ENCODE measurements at regions not wholly inside any gene's neighbourhood (a gene's known extent, or its start where the extent isn't known, plus 50 kb on each side); places are given as distances from the start of the nearest gene placed in this dataset.

DNA sequence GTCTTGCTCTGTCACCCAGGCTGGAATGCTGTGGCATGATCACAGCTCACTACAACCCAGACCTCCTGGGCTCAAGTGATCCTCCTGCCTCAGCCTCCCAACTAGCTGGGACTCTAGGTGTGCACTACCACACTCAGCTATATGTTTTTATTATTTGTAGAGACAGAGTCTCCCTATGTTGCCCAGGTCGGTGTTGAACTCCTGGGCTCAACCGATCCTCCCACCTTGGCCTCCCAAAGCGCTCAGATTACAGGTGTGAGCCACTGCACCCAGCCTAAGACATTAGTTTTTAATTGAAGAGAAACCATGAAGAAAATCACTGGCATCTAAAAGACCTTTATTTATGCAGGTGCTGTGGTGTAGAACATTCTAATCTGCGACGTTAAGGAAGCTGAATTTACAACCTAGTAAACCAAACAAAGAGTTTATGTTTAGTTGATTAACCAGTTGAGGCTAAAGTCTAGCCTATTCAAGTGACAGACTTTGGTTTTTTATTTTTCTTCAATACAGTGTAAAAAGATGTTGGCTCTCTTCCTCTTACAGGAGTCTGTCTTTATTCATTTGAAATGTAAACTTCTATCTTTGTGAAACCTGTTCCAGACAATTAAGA lies 52.5 kb upstream of the NBL1 start:
- Mint-ChIP-seq H3K36me3 (no peaks in the 10 kb centered on the region), H3K9me3 (ENCODE audit: low read depth) (no peaks in the 10 kb centered on the region), H3K27ac (no peak overlapping the region), H3K4me3 (no peak overlapping the region), H3K27me3 (peaks cover 16% of the 10 kb centered on the region), H3K4me1 (peaks cover 8% of the 10 kb centered on the region)
- CTCF ChIA-PET, result interaction anchor here (0.7 to 3.1 kb wide), 4 partner anchors 9 to 102 kb away, joined by 3 to 15 read pairs (median 6); no protein-coding TSS in a partner anchor
- DNase-seq, result no peak
- ATAC-seq, result no peak

GRCh38 chr1:19585507-19585906 lies 58.6 kb upstream of the NBL1 start:
- Mint-ChIP-seq H3K36me3 (no peaks in the 10 kb centered on the region), H3K27me3 (peaks cover 11% of the 10 kb centered on the region), H3K9me3 (ENCODE audit: low read depth) (no peaks in the 10 kb centered on the region), H3K4me1 (peaks cover 8% of the 10 kb centered on the region), H3K4me3 (no peak overlapping the region), H3K27ac (no peak overlapping the region)
- CTCF ChIA-PET, result interaction anchor here (0.7 to 2.1 kb wide), 7 partner anchors 9 to 194 kb away, joined by 3 to 5 read pairs (median 4); a partner anchor contains a TSS
- DNase-seq (no peak), ATAC-seq (no peak)

DNA sequence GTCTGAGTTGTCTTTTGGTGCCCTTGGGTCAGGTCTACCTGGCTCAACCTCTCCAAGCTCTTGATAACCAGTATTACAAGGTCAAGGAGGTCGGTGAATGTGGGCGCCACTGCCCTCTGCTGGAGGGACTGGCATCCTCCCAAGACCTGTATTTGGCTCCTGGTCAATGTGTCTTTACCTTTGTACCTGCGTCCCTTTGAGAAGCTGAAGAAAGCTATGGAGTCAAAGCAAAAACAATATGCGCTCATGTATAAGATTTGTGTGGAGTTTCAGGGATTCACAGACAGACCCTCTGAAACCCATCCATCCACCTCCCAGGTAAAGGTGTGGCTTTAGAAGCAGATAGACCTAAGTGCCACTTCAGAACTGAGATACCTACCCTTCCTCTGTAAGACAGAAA lies 61.8 kb upstream of the NBL1 start:
- CTCF ChIA-PET, result interaction anchor here (0.6 to 4.0 kb wide), 44 partner anchors 9 to 403 kb away, joined by 3 to 32 read pairs (median 4); partner anchors contain the start of gene CAPZB
- Mint-ChIP-seq H3K27ac (no peak overlapping the region), H3K4me1 (peaks cover 8% of the 10 kb centered on the region), H3K9me3 (ENCODE audit: low read depth) (no peaks in the 10 kb centered on the region), H3K27me3 (peaks cover 6% of the 10 kb centered on the region), H3K36me3 (no peaks in the 10 kb centered on the region), H3K4me3 (no peak overlapping the region)
- peak; percentile 95 for ATAC-seq
- peak; percentile 85 for DNase-seq

DNA sequence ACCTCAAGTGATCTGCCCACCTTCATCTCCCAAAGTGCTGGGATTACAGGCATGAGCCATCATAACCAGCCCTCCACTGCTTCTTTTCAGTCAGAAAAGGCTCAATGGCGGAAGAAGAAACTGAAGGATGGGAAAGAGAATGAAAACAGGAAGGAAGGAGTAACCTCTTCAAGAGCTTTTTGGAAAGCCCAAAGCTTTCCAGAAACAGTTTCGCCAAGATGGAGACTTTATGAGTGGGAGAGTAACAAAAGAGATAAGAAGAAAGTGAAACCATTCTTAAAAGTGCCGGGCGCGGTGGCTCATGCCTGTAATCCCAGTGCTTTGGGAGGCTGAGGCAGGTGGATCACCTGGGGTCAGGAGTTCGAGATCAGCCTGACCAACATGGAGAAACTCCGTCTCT lies 62.7 kb upstream of the NBL1 start:
- Mint-ChIP-seq H3K9me3 (ENCODE audit: low read depth) (no peaks in the 10 kb centered on the region), H3K36me3 (no peaks in the 10 kb centered on the region), H3K4me3 (no peak overlapping the region), H3K27ac (no peak overlapping the region), H3K4me1 (peaks cover 8% of the 10 kb centered on the region), H3K27me3 (peaks cover 8% of the 10 kb centered on the region)
- CTCF ChIA-PET, result interaction anchor here (0.7 to 4.0 kb wide), 28 partner anchors 8 to 335 kb away, joined by 3 to 32 read pairs (median 5); partner anchors contain the start of gene CAPZB
- no peak for ATAC-seq
- no peak for DNase-seq

DNA sequence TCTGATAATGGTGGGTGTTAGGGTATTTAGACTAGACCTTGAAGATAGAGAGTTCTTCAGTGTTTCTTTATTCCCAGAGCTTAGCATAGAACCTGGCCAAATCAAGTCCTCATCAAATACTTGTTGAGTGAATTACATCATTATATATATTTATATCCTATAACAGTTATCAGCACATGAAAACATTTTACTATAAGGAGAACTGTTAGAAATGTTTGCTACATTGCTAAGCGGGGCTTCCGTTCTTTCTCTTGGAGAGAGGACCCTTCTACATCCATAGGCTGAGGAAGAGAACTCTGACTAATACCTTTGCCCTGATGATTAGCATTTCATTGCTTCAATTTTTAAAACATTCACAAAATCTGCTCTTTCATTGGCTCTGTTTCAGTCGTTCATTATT lies 66.5 kb upstream of the NBL1 start:
- Mint-ChIP-seq H3K4me1 (peaks cover 8% of the 10 kb centered on the region), H3K27ac (no peak overlapping the region), H3K27me3 (peaks cover 7% of the 10 kb centered on the region), H3K9me3 (ENCODE audit: low read depth) (no peaks in the 10 kb centered on the region), H3K36me3 (no peaks in the 10 kb centered on the region), H3K4me3 (no peak overlapping the region)
- ATAC-seq (no peak), DNase-seq (no peak)
- CTCF ChIA-PET, result no interaction called here

DNA sequence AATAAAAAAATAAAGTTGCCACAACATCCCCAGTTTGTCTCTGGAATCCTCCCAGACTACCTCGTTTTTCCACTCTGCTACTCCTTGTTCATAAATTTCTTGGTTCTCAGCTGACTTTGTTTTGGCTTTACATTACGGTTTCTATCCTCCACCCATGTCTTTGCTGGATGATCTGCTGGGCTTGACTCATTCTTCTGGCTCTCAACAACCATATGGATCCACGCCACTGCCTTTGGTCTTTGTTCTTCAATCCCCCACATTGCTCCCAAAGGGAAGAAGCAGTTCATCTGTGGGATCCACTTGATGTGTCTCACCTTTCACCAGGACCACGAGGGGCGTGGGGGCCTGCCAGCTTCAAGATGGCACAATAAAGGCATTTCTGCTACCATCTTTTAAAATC lies 67.1 kb upstream of the NBL1 start:
- Mint-ChIP-seq H3K4me3 (no peak overlapping the region), H3K27ac (no peak overlapping the region), H3K36me3 (no peaks in the 10 kb centered on the region), H3K27me3 (peaks cover 7% of the 10 kb centered on the region), H3K9me3 (ENCODE audit: low read depth) (no peaks in the 10 kb centered on the region), H3K4me1 (peaks cover 4% of the 10 kb centered on the region)
- no peak for ATAC-seq
- CTCF ChIA-PET, result no interaction called here
- no peak for DNase-seq

DNA sequence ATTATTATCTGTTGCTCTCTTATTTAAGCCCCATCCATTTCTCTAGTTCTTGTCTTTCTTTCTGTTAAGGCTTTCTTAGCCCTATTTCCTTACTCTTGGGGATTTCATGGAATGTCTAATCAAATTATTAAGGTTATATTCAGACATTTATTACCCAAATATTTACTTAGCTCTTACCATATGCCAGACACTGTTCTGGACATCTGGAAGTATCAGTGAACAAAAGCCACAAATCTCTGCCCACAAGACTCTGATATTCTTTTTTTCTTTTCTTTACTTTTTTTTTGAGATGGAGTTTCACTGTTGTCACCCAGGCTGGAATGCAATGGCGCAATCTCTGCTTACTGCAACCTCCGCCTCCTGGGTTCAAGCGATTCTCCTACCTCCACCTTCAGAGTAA lies 74.3 kb upstream of the NBL1 start:
- Mint-ChIP-seq H3K27ac (no peak overlapping the region), H3K9me3 (ENCODE audit: low read depth) (no peaks in the 10 kb centered on the region), H3K4me1 (no peaks in the 10 kb centered on the region), H3K27me3 (peaks cover 7% of the 10 kb centered on the region), H3K4me3 (no peak overlapping the region), H3K36me3 (peaks cover 2% of the 10 kb centered on the region)
- CTCF ChIA-PET, result no interaction called here
- no peak for DNase-seq
- ATAC-seq, result no peak

DNA sequence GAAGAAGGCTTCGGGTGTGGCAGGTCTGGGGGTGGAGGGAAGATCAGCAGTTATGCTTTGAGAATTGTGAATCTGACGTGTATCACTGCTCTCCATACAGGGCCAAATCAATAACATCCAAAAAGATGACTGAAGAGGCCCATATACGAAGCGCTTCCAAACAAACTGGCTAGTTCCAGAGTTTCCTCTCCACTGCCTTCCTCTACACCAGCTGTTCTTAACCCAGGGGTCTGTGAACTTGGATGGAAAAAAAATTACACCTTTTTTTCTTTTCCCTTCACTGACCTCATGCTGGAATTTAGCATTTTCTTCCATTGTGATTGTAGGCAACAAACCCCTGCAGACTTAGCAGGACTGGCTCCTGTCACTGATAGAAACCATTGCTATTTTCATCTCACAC lies 77.1 kb upstream of the NBL1 start:
- peaks cover 2% of the 10 kb centered on the region for H3K36me3 Mint-ChIP-seq
- DNase-seq (no peak), ATAC-seq (no peak)
- peaks cover 2% of the 10 kb centered on the region for H3K27me3 Mint-ChIP-seq
- no peak overlapping the region for H3K4me3 Mint-ChIP-seq
- no peak overlapping the region for H3K27ac Mint-ChIP-seq
- H3K9me3 Mint-ChIP-seq (ENCODE audit: low read depth), result no peaks in the 10 kb centered on the region
- CTCF ChIA-PET, result no interaction called here
- H3K4me1 Mint-ChIP-seq, result no peaks in the 10 kb centered on the region

DNA sequence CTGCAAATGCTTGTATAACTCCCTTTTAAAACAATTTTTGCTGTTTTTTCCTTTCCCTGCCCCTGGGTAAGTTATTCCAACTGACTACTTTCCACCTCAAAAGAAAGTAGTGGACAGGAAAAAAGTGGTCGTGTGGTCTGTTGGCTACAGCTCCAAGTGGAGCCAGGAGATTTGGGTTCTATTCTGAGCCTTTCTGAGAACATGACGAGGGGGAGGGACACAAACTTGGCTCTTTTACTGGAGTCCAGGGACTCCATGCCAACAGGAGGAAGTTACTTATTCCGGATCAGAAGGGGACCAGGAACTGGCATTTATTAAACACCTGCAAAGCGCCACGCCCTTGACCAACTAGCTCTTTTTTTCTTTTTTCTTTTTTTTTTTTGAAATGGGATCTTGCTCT lies 79.0 kb upstream of the CAPZB start:
- no peaks in the 10 kb centered on the region for H3K9me3 Mint-ChIP-seq (ENCODE audit: low read depth)
- CTCF ChIA-PET, result no interaction called here
- H3K4me1 Mint-ChIP-seq, result no peaks in the 10 kb centered on the region
- no peak for ATAC-seq
- no peak for DNase-seq
- H3K27ac Mint-ChIP-seq, result no peak overlapping the region
- H3K36me3 Mint-ChIP-seq, result no peaks in the 10 kb centered on the region
- H3K27me3 Mint-ChIP-seq, result no peaks in the 10 kb centered on the region
- no peak overlapping the region for H3K4me3 Mint-ChIP-seq

DNA sequence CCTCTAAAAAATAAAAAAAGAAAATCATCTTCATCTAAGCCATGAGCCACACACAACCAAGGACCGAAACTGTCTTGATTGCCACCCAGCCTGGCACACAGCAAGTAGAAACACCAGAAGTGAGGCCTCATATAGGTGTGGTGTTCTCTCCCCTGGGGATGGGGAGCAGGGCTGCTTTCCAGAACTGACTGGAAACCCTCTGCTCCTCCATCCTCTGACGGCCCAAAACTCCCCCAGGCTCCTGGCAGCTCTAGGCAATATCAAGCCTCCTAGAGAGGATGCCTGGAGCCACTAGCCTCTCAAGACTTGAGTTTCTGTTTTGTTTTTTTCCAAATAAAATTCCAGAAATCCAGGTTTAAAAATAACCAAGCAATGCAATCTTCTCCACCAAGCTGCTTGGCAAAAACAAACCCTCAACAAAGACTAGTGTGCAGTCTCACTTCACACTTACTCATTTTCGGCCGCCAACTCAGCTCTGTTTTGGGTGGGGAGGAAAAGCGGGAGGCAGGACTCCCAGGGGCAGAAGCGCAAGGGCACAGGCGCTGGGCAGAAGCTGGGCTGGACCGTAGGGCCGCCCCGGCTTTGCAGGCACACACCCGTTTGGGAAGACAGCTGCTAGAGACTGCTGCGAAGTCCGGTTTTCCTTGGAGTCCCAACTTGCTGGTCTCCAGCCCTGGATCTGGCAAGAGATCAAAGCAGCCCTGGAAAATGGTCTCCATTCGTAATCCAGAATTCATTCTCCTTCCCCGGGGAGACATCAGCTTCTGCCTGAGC lies 78.2 kb upstream of the CAPZB start:
- H3K9me3 Mint-ChIP-seq (ENCODE audit: low read depth), result no peaks in the 10 kb centered on the region
- H3K27me3 Mint-ChIP-seq, result no peaks in the 10 kb centered on the region
- H3K4me3 Mint-ChIP-seq, result no peak overlapping the region
- H3K27ac Mint-ChIP-seq, result no peak overlapping the region
- no peaks in the 10 kb centered on the region for H3K4me1 Mint-ChIP-seq
- no peak for DNase-seq
- H3K36me3 Mint-ChIP-seq, result no peaks in the 10 kb centered on the region
- CTCF ChIA-PET, result no interaction called here
- no peak for ATAC-seq

- H3K27ac Mint-ChIP-seq, result no peak overlapping the region
- CTCF ChIA-PET, result interaction anchor here (1.1 kb wide), 1 partner anchor 14 kb away, joined by 3 read pairs; no protein-coding TSS in a partner anchor
- H3K27me3 Mint-ChIP-seq, result peaks cover 6% of the 10 kb centered on the region
- no peak for DNase-seq
- H3K4me3 Mint-ChIP-seq, result no peak overlapping the region
- no peaks in the 10 kb centered on the region for H3K9me3 Mint-ChIP-seq (ENCODE audit: low read depth)
- H3K4me1 Mint-ChIP-seq, result no peaks in the 10 kb centered on the region
- H3K36me3 Mint-ChIP-seq, result no peaks in the 10 kb centered on the region
- ATAC-seq, result no peak
Observed at GRCh38 chr1:19562847-19563246, 77.5 kb upstream of the CAPZB start.

GRCh38 chr1:19560480-19560879 lies 75.1 kb upstream of the CAPZB start:
- no peak for ATAC-seq
- DNase-seq, result no peak
- Mint-ChIP-seq H3K4me3 (no peak overlapping the region), H3K27ac (no peak overlapping the region), H3K36me3 (no peaks in the 10 kb centered on the region), H3K27me3 (peaks cover 9% of the 10 kb centered on the region), H3K4me1 (no peaks in the 10 kb centered on the region), H3K9me3 (ENCODE audit: low read depth) (no peaks in the 10 kb centered on the region)
- CTCF ChIA-PET, result no interaction called here

DNA sequence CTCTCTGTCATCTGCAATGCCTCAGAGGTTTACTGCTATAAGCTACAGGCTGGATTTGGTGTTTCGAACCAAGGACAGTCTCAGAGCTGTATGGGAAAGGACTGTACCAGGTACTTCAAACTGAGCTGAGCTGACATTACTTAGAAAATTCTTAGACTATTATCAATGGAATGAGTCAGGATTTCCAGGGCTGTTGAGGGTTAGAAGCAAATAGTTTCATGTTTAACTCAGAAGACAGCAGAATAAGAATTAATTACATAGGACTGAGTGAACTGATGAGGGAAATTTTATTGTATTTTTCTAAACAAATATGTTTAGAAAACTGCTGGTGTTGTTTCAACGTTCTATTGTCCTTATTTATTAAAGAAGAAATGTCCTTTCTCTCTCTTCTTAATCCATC lies 74.3 kb upstream of the CAPZB start:
- Mint-ChIP-seq H3K9me3 (ENCODE audit: low read depth) (no peaks in the 10 kb centered on the region), H3K27me3 (peaks cover 9% of the 10 kb centered on the region), H3K27ac (no peak overlapping the region), H3K4me1 (no peaks in the 10 kb centered on the region), H3K36me3 (no peaks in the 10 kb centered on the region), H3K4me3 (no peak overlapping the region)
- ATAC-seq, result no peak
- no peak for DNase-seq
- CTCF ChIA-PET, result no interaction called here

DNA sequence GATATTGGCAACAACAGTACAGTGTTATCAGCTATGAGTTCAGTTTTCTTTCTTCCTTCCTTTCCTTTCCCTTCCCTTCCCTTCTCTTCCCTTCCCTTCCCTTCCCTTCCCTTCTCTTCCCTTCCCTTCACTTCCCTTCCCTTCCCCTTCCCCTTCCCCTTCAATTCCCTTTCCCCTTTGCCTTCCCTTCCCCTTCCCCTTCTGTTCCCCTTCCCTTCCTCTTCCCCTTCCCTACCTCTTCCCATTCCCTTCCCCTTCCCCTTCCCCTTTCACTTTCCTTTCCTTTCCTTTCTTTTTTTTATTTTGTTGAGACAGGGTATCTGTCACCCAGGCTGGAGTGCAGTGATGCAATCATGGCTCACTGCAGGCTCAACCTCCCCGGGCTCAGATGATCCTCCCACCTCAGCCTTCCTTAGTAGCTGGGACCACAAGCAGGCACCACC lies 72.3 kb upstream of the CAPZB start:
- CTCF ChIA-PET, result no interaction called here

More for the DNA sequence above, 72.3 kb upstream of the CAPZB start:
- DNase-seq (no peak), ATAC-seq (no peak)
- H3K4me1 Mint-ChIP-seq, result no peaks in the 10 kb centered on the region
- no peaks in the 10 kb centered on the region for H3K9me3 Mint-ChIP-seq (ENCODE audit: low read depth)
- no peak overlapping the region for H3K4me3 Mint-ChIP-seq
- peaks cover 9% of the 10 kb centered on the region for H3K27me3 Mint-ChIP-seq
- H3K27ac Mint-ChIP-seq, result no peak overlapping the region
- H3K36me3 Mint-ChIP-seq, result no peaks in the 10 kb centered on the region
